GM23338 (cell line): ENCODE measurements at regions not wholly inside any gene's neighbourhood (a gene's known extent, or its start where the extent isn't known, plus 50 kb on each side); places are given as distances from the start of the nearest gene placed in this dataset.

Experiments
- ATAC-seq: fragments of 200-7000 bp; cut with Tn5 transposase; 3 replicates; pipeline ENCODE4 v1.9.1; 2020
- DNase-seq: peaks from one replicate; pipeline ENCODE4 v3.0.0-alpha.2; 2015; ENCODE audit warnings: low spot score
- H2AFZ ChIP-seq: fragments of 200-600 bp; sonication (generic); 2 replicates; pipeline ENCODE4 v1.8.0; 2016; ENCODE audit warnings: antibody characterized with exemption, mild to moderate bottlenecking, moderate library complexity
- H3F3A ChIP-seq: fragments of 200-600 bp; sonication (generic); replicated peaks from 2 replicates; pipeline ENCODE4 v1.8.0; 2017; ENCODE audit warnings: antibody characterized with exemption, mixed run types, low read depth
- H3K27ac ChIP-seq: fragments of 200-600 bp; sonication (generic); 2 replicates; pipeline ENCODE4 v1.6.1; 2016; ENCODE audit warnings: low read depth
- H3K27me3 ChIP-seq: fragments of 200-600 bp; sonication (generic); 2 replicates; pipeline ENCODE4 v1.8.0; 2016; ENCODE audit warnings: mild to moderate bottlenecking, mixed run types, moderate library complexity; ENCODE audit not compliant: insufficient read depth
- H3K36me3 ChIP-seq: fragments of 200-600 bp; sonication (generic); 2 replicates; pipeline ENCODE4 v1.8.0; 2016; ENCODE audit warnings: mild to moderate bottlenecking; ENCODE audit not compliant: insufficient read depth
- H3K4me1 ChIP-seq: fragments of 200-600 bp; sonication (generic); 2 replicates; pipeline ENCODE4 v1.8.0; 2016; ENCODE audit warnings: mild to moderate bottlenecking, moderate library complexity; ENCODE audit not compliant: insufficient read depth
- H3K4me2 ChIP-seq: fragments of 200-600 bp; sonication (generic); 2 replicates; pipeline ENCODE4 v1.7.1; 2017; ENCODE audit warnings: mixed run types
- H3K4me3 ChIP-seq: fragments of 200-600 bp; sonication (generic); 2 replicates; pipeline ENCODE4 v1.6.1; 2016; ENCODE audit warnings: mixed run types
- H3K79me2 ChIP-seq: fragments of 200-600 bp; sonication (generic); replicated peaks from 2 replicates; pipeline ENCODE4 v1.8.0; 2017; ENCODE audit warnings: mild to moderate bottlenecking; ENCODE audit not compliant: insufficient read depth
- H3K9me2 ChIP-seq: fragments of 200-600 bp; sonication (generic); 2 replicates; pipeline ENCODE4 v1.8.0; 2017; ENCODE audit not compliant: insufficient read depth
- H4K20me1 ChIP-seq: fragments of 200-600 bp; sonication (generic); replicated peaks from 2 replicates; pipeline ENCODE4 v1.8.0; 2017; ENCODE audit warnings: mild to moderate bottlenecking; ENCODE audit not compliant: insufficient read depth
- H3K27ac Mint-ChIP-seq: 2 replicates; pipeline ENCODE4 v1.8.0; 2020; ENCODE audit warnings: inconsistent platforms, mild to moderate bottlenecking, moderate library complexity, mixed read lengths
- H3K27me3 Mint-ChIP-seq: 3 replicates; pipeline ENCODE4 v1.8.0; 2022; ENCODE audit warnings: low read depth, mild to moderate bottlenecking, moderate library complexity, mixed read lengths, inconsistent platforms; ENCODE audit not compliant: insufficient read depth, poor library complexity
- H3K36me3 Mint-ChIP-seq: 3 replicates; pipeline ENCODE4 v1.8.0; 2021; ENCODE audit warnings: low read depth, mild to moderate bottlenecking, inconsistent platforms, moderate library complexity, mixed read lengths
- H3K4me1 Mint-ChIP-seq: 3 replicates; pipeline ENCODE4 v1.8.0; 2020; ENCODE audit warnings: mild to moderate bottlenecking, inconsistent platforms, mixed read lengths
- H3K4me3 Mint-ChIP-seq: 3 replicates; pipeline ENCODE4 v1.8.0; 2021; ENCODE audit warnings: moderate library complexity, mild to moderate bottlenecking, inconsistent platforms, mixed read lengths
- H3K9me3 Mint-ChIP-seq: 3 replicates; pipeline ENCODE4 v1.8.0; 2020; ENCODE audit warnings: moderate library complexity, mild to moderate bottlenecking, inconsistent platforms, mixed read lengths
- EZH2 ChIP-seq: fragments of 200-600 bp; sonication (generic); IDR thresholded peaks from one replicate; pipeline ENCODE4 v1.8.0; 2017; ENCODE audit warnings: antibody characterized with exemption, mild to moderate bottlenecking, low read depth; ENCODE audit not compliant: unreplicated experiment
- EZH2phosphoT487 ChIP-seq: fragments of 200-600 bp; sonication (generic); IDR thresholded peaks from one replicate; pipeline ENCODE4 v1.8.1; 2018; ENCODE audit warnings: antibody characterized with exemption; ENCODE audit not compliant: unreplicated experiment
- JUNB ChIP-seq: IDR thresholded peaks from one replicate; pipeline ENCODE4 v1.6.1; 2016; ENCODE audit warnings: antibody characterized with exemption; ENCODE audit not compliant: unreplicated experiment
- NANOG ChIP-seq: IDR thresholded peaks from 2 replicates; pipeline ENCODE4 v1.6.1; 2016; ENCODE audit warnings: antibody characterized with exemption, borderline replicate concordance
- POLR2AphosphoS5 ChIP-seq: IDR thresholded peaks from 2 replicates; pipeline ENCODE4 v1.6.1; 2016; ENCODE audit warnings: antibody characterized with exemption, low read depth
- STAT1 ChIP-seq: IDR thresholded peaks from one replicate; pipeline ENCODE4 v1.6.1; 2016; ENCODE audit warnings: antibody characterized with exemption; ENCODE audit not compliant: unreplicated experiment
- ZNF114 ChIP-seq: fragments of 250-450 bp; sonication (Bioruptor Pico); IDR thresholded peaks from 2 replicates; pipeline ENCODE4 v1.5.0; 2020; ENCODE audit warnings: mild to moderate bottlenecking, moderate library complexity
- ZNF331 ChIP-seq: fragments of 250-450 bp; sonication (Bioruptor Pico); IDR thresholded peaks from 2 replicates; pipeline ENCODE4 v1.5.0; 2020; ENCODE audit warnings: low read depth, mild to moderate bottlenecking, moderate library complexity
- TF ChIP-seq, protein P1 (sequence below): IDR thresholded peaks from one replicate; pipeline ENCODE4 v1.6.1; 2018; ENCODE audit warnings: antibody characterized with exemption; ENCODE audit not compliant: unreplicated experiment
- TF ChIP-seq, protein P2 (sequence below): IDR thresholded peaks from 2 replicates; pipeline ENCODE4 v1.6.1; 2016; ENCODE audit warnings: antibody characterized with exemption
- TF ChIP-seq, protein P3 (sequence below): fragments of 250-450 bp; sonication (Bioruptor Pico); IDR thresholded peaks from 2 replicates; pipeline ENCODE4 v1.5.0; 2020; ENCODE audit warnings: mild to moderate bottlenecking, moderate library complexity

- DNase-seq, result no peak
- H3K4me1 ChIP-seq, result no peaks in the 10 kb centered on the region
- H3K4me1 Mint-ChIP-seq, result no peaks in the 10 kb centered on the region
- H3K4me3 ChIP-seq, result no peak overlapping the region
- H3K4me2 ChIP-seq, result no peak overlapping the region
- no peak overlapping the region for H3K4me3 Mint-ChIP-seq
- no peaks in the 10 kb centered on the region for H3K27me3 Mint-ChIP-seq
- H3K27ac Mint-ChIP-seq, result no peak overlapping the region
- no peaks in the 10 kb centered on the region for H3K36me3 Mint-ChIP-seq
- H3F3A ChIP-seq, result no peaks in the 10 kb centered on the region
- peak overlapping the region; percentile 23; the same call in 1 of the 2 replicates for H2AFZ ChIP-seq
- H3K9me3 Mint-ChIP-seq, result no peaks in the 10 kb centered on the region
- peaks cover 3% of the 10 kb centered on the region; the same call in 1 of the 2 replicates for H3K9me2 ChIP-seq
- H3K27me3 ChIP-seq, result no peaks in the 10 kb centered on the region
- H3K36me3 ChIP-seq, result no peaks in the 10 kb centered on the region
- ATAC-seq, result no peak
- no peaks in the 10 kb centered on the region for H3K79me2 ChIP-seq
- TF ChIP-seq EZH2, result no peak
- no peak overlapping the region for H3K27ac ChIP-seq
- H4K20me1 ChIP-seq, result no peaks in the 10 kb centered on the region
These were observed 284.4 kb upstream of the IGF1R start for GRCh38 chr15:98363955-98364354.

GRCh38 chr15:98369081-98369716 is 279.1 kb upstream of the IGF1R start:
- no peak overlapping the region for H3K27ac Mint-ChIP-seq
- no peaks in the 10 kb centered on the region for H3K9me3 Mint-ChIP-seq
- no peaks in the 10 kb centered on the region for H3K9me2 ChIP-seq
- H2AFZ ChIP-seq, result no peak overlapping the region; the same call in 1 of the 2 replicates
- 0 out of 2 replicates have a peak, but pooled peaks cover 3% of the 10 kb centered on the region for H3K4me1 ChIP-seq
- no peaks in the 10 kb centered on the region for H3F3A ChIP-seq
- H3K79me2 ChIP-seq, result no peaks in the 10 kb centered on the region
- H3K27ac ChIP-seq, result no peak overlapping the region
- no peaks in the 10 kb centered on the region for H3K27me3 Mint-ChIP-seq
- H3K27me3 ChIP-seq, result no peaks in the 10 kb centered on the region
- no peaks in the 10 kb centered on the region for H4K20me1 ChIP-seq
- ATAC-seq (no peak), DNase-seq (no peak)
- H3K36me3 Mint-ChIP-seq, result no peaks in the 10 kb centered on the region
- H3K4me3 Mint-ChIP-seq, result no peak overlapping the region
- no peak overlapping the region for H3K4me3 ChIP-seq
- H3K4me2 ChIP-seq, result no peak overlapping the region
- H3K36me3 ChIP-seq, result no peaks in the 10 kb centered on the region
- H3K4me1 Mint-ChIP-seq, result peaks cover 11% of the 10 kb centered on the region; the same call in 1 of the 3 replicates
- TF ChIP-seq, protein P1, sequence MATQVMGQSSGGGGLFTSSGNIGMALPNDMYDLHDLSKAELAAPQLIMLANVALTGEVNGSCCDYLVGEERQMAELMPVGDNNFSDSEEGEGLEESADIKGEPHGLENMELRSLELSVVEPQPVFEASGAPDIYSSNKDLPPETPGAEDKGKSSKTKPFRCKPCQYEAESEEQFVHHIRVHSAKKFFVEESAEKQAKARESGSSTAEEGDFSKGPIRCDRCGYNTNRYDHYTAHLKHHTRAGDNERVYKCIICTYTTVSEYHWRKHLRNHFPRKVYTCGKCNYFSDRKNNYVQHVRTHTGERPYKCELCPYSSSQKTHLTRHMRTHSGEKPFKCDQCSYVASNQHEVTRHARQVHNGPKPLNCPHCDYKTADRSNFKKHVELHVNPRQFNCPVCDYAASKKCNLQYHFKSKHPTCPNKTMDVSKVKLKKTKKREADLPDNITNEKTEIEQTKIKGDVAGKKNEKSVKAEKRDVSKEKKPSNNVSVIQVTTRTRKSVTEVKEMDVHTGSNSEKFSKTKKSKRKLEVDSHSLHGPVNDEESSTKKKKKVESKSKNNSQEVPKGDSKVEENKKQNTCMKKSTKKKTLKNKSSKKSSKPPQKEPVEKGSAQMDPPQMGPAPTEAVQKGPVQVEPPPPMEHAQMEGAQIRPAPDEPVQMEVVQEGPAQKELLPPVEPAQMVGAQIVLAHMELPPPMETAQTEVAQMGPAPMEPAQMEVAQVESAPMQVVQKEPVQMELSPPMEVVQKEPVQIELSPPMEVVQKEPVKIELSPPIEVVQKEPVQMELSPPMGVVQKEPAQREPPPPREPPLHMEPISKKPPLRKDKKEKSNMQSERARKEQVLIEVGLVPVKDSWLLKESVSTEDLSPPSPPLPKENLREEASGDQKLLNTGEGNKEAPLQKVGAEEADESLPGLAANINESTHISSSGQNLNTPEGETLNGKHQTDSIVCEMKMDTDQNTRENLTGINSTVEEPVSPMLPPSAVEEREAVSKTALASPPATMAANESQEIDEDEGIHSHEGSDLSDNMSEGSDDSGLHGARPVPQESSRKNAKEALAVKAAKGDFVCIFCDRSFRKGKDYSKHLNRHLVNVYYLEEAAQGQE, result no peak
- TF ChIP-seq EZH2, result no peak
- TF ChIP-seq, protein P2, sequence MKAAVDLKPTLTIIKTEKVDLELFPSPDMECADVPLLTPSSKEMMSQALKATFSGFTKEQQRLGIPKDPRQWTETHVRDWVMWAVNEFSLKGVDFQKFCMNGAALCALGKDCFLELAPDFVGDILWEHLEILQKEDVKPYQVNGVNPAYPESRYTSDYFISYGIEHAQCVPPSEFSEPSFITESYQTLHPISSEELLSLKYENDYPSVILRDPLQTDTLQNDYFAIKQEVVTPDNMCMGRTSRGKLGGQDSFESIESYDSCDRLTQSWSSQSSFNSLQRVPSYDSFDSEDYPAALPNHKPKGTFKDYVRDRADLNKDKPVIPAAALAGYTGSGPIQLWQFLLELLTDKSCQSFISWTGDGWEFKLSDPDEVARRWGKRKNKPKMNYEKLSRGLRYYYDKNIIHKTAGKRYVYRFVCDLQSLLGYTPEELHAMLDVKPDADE, result no peak
- TF ChIP-seq EZH2phosphoT487, result no peak
- TF ChIP-seq STAT1, result no peak
- TF ChIP-seq POLR2AphosphoS5, result no peak
- no peak for TF ChIP-seq JUNB
- TF ChIP-seq ZNF114 (CRISPR knock-in tag), result no peak
- TF ChIP-seq ZNF331 (CRISPR knock-in tag), result no peak
- TF ChIP-seq, protein P3, sequence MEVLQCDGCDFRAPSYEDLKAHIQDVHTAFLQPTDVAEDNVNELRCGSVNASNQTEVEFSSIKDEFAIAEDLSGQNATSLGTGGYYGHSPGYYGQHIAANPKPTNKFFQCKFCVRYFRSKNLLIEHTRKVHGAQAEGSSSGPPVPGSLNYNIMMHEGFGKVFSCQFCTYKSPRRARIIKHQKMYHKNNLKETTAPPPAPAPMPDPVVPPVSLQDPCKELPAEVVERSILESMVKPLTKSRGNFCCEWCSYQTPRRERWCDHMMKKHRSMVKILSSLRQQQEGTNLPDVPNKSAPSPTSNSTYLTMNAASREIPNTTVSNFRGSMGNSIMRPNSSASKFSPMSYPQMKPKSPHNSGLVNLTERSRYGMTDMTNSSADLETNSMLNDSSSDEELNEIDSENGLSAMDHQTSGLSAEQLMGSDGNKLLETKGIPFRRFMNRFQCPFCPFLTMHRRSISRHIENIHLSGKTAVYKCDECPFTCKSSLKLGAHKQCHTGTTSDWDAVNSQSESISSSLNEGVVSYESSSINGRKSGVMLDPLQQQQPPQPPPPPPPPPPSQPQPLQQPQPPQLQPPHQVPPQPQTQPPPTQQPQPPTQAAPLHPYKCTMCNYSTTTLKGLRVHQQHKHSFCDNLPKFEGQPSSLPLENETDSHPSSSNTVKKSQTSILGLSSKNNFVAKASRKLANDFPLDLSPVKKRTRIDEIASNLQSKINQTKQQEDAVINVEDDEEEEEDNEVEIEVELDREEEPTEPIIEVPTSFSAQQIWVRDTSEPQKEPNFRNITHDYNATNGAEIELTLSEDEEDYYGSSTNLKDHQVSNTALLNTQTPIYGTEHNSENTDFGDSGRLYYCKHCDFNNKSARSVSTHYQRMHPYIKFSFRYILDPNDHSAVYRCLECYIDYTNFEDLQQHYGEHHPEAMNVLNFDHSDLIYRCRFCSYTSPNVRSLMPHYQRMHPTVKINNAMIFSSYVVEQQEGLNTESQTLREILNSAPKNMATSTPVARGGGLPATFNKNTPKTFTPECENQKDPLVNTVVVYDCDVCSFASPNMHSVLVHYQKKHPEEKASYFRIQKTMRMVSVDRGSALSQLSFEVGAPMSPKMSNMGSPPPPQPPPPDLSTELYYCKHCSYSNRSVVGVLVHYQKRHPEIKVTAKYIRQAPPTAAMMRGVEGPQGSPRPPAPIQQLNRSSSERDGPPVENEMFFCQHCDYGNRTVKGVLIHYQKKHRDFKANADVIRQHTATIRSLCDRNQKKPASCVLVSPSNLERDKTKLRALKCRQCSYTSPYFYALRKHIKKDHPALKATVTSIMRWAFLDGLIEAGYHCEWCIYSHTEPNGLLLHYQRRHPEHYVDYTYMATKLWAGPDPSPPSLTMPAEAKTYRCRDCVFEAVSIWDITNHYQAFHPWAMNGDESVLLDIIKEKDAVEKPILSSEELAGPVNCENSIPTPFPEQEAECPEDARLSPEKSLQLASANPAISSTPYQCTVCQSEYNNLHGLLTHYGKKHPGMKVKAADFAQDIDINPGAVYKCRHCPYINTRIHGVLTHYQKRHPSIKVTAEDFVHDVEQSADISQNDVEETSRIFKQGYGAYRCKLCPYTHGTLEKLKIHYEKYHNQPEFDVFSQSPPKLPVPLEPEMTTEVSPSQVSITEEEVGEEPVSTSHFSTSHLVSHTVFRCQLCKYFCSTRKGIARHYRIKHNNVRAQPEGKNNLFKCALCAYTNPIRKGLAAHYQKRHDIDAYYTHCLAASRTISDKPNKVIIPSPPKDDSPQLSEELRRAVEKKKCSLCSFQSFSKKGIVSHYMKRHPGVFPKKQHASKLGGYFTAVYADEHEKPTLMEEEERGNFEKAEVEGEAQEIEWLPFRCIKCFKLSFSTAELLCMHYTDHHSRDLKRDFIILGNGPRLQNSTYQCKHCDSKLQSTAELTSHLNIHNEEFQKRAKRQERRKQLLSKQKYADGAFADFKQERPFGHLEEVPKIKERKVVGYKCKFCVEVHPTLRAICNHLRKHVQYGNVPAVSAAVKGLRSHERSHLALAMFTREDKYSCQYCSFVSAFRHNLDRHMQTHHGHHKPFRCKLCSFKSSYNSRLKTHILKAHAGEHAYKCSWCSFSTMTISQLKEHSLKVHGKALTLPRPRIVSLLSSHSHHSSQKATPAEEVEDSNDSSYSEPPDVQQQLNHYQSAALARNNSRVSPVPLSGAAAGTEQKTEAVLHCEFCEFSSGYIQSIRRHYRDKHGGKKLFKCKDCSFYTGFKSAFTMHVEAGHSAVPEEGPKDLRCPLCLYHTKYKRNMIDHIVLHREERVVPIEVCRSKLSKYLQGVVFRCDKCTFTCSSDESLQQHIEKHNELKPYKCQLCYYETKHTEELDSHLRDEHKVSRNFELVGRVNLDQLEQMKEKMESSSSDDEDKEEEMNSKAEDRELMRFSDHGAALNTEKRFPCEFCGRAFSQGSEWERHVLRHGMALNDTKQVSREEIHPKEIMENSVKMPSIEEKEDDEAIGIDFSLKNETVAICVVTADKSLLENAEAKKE, result no peak
- no peak for TF ChIP-seq NANOG
